Motor neuron (in vitro differentiated cells): ENCODE measurements at regions not wholly inside any gene's neighbourhood (a gene's known extent, or its start where the extent isn't known, plus 50 kb on each side); places are given as distances from the start of the nearest gene placed in this dataset.

Experiments
- ATAC-seq, 8 experiments: fragments of 200-7000 bp; cut with Tn5 transposase; replicated peaks in 6 of 8; 2 replicates each; pipeline ENCODE4 v1.8.0; 2021; ENCODE audit warnings: mild to moderate bottlenecking in 8 of 8, moderate library complexity in 8 of 8
- H3K27ac ChIP-seq, 2 donors: fragments of 250-450 bp; sonication (Bioruptor Pico); 2 replicates each; pipeline ENCODE4 v1.9.0; 2021; ENCODE audit warnings: antibody characterized with exemption in 2 of 2, mild to moderate bottlenecking in 2 of 2, moderate library complexity in 1 of 2
- H3K4me1 ChIP-seq, 2 donors: fragments of 250-450 bp; sonication (Bioruptor Pico); replicated peaks in 1 of 2; 2 replicates each; pipeline ENCODE4 v1.6.1; 2021; ENCODE audit warnings: antibody characterized with exemption in 2 of 2, mild to moderate bottlenecking in 2 of 2, moderate library complexity in 1 of 2
- H3K4me3 ChIP-seq, 5 donors: fragments of 250-450 bp; sonication (Bioruptor Pico); 2 replicates each; pipeline ENCODE4 v1.9.0; 2021; ENCODE audit warnings: antibody characterized with exemption in 5 of 5, mild to moderate bottlenecking in 5 of 5, moderate library complexity in 4 of 5
- WGBS, 10 experiments: fragments of 450-650 bp; shearing (Covaris generic); methylation state at CpG; one replicate each; pipeline ENCODE4 v1.0.0; 2022; 5-methylcytosine and 5-hydroxymethylcytosine counted together
- in situ Hi-C, 9 experiments: fragments of 400-800 bp; cut with MboI; loops; one replicate each; pipeline ENCODE4 v1.15.0; 2021; ENCODE audit warnings: low sequenced_read_pairs in 9 of 9, low pct_unique_long_range_greater_than_20kb in 2 of 9; ENCODE audit not compliant: unreplicated experiment in 9 of 9

- in situ Hi-C loops: no loop called here
- H3K27ac ChIP-seq: no peak overlapping the region
- peaks cover 0 to 13% of the 10 kb centered on the region in 2 donors for H3K4me1 ChIP-seq
- no peak overlapping the region for H3K4me3 ChIP-seq
- 63 to 99% (median 85%) methylated on average over 1 to 5 of the region's 5 CpGs for WGBS, 10 experiments
- ATAC-seq: no peak
Measured at GRCh38 chr14:85390236-85390635, 139.7 kb upstream of the FLRT2 start.

- WGBS, 10 experiments: 72 to 100% (median 90%) methylated on average over 1 to 3 of the region's 3 CpGs; no CpG with 5 or more reads in 1 of the 10 experiments
- peaks cover 0 to 13% of the 10 kb centered on the region in 2 donors for H3K4me1 ChIP-seq
- H3K4me3 ChIP-seq: no peak overlapping the region
- no peak for ATAC-seq
- H3K27ac ChIP-seq: no peak overlapping the region
- in situ Hi-C loops: no loop called here
Measured at GRCh38 chr14:85391455-85391854, 138.5 kb upstream of the FLRT2 start.

GRCh38 chr14:85391892-85392291 is 138.1 kb upstream of the FLRT2 start:
- Histone ChIP-seq H3K4me3 (no peak overlapping the region), H3K27ac (no peak overlapping the region), H3K4me1 (peaks cover 0 to 10% of the 10 kb centered on the region in 2 donors)
- in situ Hi-C loops: no loop called here
- 60 to 100% (median 90%) methylated on average over 1 to 3 of the region's 3 CpGs; no CpG with 5 or more reads in 1 of the 10 experiments for WGBS, 10 experiments
- ATAC-seq: no peak

- no peaks in the 10 kb centered on the region for H3K4me1 ChIP-seq
- no peak overlapping the region for H3K27ac ChIP-seq
- in situ Hi-C loops: no loop called here
- WGBS, 10 experiments: 24 to 100% (median 82%) methylated on average over 1 to 2 of the region's 2 CpGs; no CpG with 5 or more reads in 6 of the 10 experiments
- H3K4me3 ChIP-seq: no peak overlapping the region
- peak in 2 of 8 experiments; percentile 74 to 86 for ATAC-seq
Measured at GRCh38 chr14:85399186-85399585, 130.8 kb upstream of the FLRT2 start.

- in situ Hi-C loops: no loop called here
- Histone ChIP-seq H3K4me3 (no peak overlapping the region), H3K4me1 (no peaks in the 10 kb centered on the region), H3K27ac (no peak overlapping the region)
- no peak for ATAC-seq
- 56 to 100% (median 80%) methylated on average over 1 to 3 of the region's 3 CpGs for WGBS, 10 experiments
Measured at GRCh38 chr14:85400678-85401077, 129.3 kb upstream of the FLRT2 start.

- no peak overlapping the region for H3K27ac ChIP-seq
- no peak for ATAC-seq
- 0 to 83% (median 44%) methylated on average over 1 of the region's 1 CpG; no CpG with 5 or more reads in 3 of the 10 experiments for WGBS, 10 experiments
- in situ Hi-C loops: no loop called here
- H3K4me3 ChIP-seq: no peak overlapping the region
- H3K4me1 ChIP-seq: no peaks in the 10 kb centered on the region
Measured at GRCh38 chr14:85401384-85401783, 128.6 kb upstream of the FLRT2 start.

GRCh38 chr14:85402569-85403162 is 127.3 kb upstream of the FLRT2 start:
- WGBS, 10 experiments: 52 to 100% (median 72%) methylated on average over 1 to 7 of the region's 7 CpGs; no CpG with 5 or more reads in 1 of the 10 experiments
- Histone ChIP-seq H3K4me1 (no peaks in the 10 kb centered on the region), H3K4me3 (no peak overlapping the region), H3K27ac (no peak overlapping the region)
- in situ Hi-C loops: no loop called here
- ATAC-seq: peak in 1 of 8 experiments; percentile 86

GRCh38 chr14:85409481-85410210 is 120.3 kb upstream of the FLRT2 start:
- 49 to 93% (median 67%) methylated on average over 2 to 3 of the region's 3 CpGs for WGBS, 10 experiments
- H3K4me1 ChIP-seq: peaks cover 0 to 3% of the 10 kb centered on the region in 2 donors
- no peak overlapping the region for H3K4me3 ChIP-seq
- in situ Hi-C loops: loop anchor here in 1 of 9 experiments (10.0 kb wide), 1 partner anchor 115 kb away; no protein-coding TSS in a partner anchor
- no peak overlapping the region for H3K27ac ChIP-seq
- ATAC-seq: no peak

- no peak for ATAC-seq
- in situ Hi-C loops: loop anchor here in 1 of 9 experiments (10.0 kb wide), 1 partner anchor 112 kb away; no protein-coding TSS in a partner anchor
- H3K4me1 ChIP-seq: peaks cover 7 to 16% of the 10 kb centered on the region in 2 donors
- WGBS, 10 experiments: 93 to 100% (median 100%) methylated on average over 1 of the region's 1 CpG; no CpG with 5 or more reads in 2 of the 10 experiments
- H3K4me3 ChIP-seq: no peak overlapping the region
- no peak overlapping the region for H3K27ac ChIP-seq
Measured at GRCh38 chr14:85412756-85413155, 117.2 kb upstream of the FLRT2 start.

- in situ Hi-C loops: loop anchor here in 1 of 9 experiments (10.0 kb wide), 1 partner anchor 111 kb away; no protein-coding TSS in a partner anchor
- ATAC-seq: no peak
- WGBS, 10 experiments: 47 to 100% (median 84%) methylated on average over 1 to 5 of the region's 5 CpGs
Measured at GRCh38 chr14:85413836-85414526, 116.0 kb upstream of the FLRT2 start.

GRCh38 chr14:85415015-85415712 is 114.8 kb upstream of the FLRT2 start:
- Histone ChIP-seq H3K4me1 (peaks cover 3 to 16% of the 10 kb centered on the region in 2 donors), H3K4me3 (no peak overlapping the region), H3K27ac (no peak overlapping the region)
- in situ Hi-C loops: loop anchor here in 1 of 9 experiments (10.0 kb wide), 1 partner anchor 110 kb away; no protein-coding TSS in a partner anchor
- WGBS, 10 experiments: 6 to 90% (median 73%) methylated on average over 2 to 11 of the region's 13 CpGs
- peak; percentile 87 to 100 (median 99) for ATAC-seq

More at GRCh38 chr14:85413836-85414526, 116.0 kb upstream of the FLRT2 start:
- Histone ChIP-seq H3K27ac (no peak overlapping the region), H3K4me1 (peaks cover 7 to 16% of the 10 kb centered on the region in 2 donors), H3K4me3 (no peak overlapping the region)

- Histone ChIP-seq H3K4me3 (no peak overlapping the region), H3K27ac (no peak overlapping the region), H3K4me1 (peaks cover 3 to 16% of the 10 kb centered on the region in 2 donors)
- peak in 2 of 8 experiments; percentile 1 to 6 for ATAC-seq
- WGBS, 10 experiments: 0 to 89% (median 70%) methylated on average over 1 to 2 of the region's 2 CpGs; no CpG with 5 or more reads in 1 of the 10 experiments
- in situ Hi-C loops: loop anchor here in 1 of 9 experiments (10.0 kb wide), 1 partner anchor 108 kb away; no protein-coding TSS in a partner anchor
Measured at GRCh38 chr14:85416771-85417170, 113.2 kb upstream of the FLRT2 start.
